Ammon's horn (tissue), 1 donor: ENCODE measurements at regions not wholly inside any gene's neighbourhood (a gene's known extent, or its start where the extent isn't known, plus 50 kb on each side); places are given as distances from the start of the nearest gene placed in this dataset.

Source experiments
- DNase-seq: peaks from one replicate; pipeline ENCODE4 v3.0.0-alpha.2; 2016; ENCODE audit warnings: low spot score

DNA sequence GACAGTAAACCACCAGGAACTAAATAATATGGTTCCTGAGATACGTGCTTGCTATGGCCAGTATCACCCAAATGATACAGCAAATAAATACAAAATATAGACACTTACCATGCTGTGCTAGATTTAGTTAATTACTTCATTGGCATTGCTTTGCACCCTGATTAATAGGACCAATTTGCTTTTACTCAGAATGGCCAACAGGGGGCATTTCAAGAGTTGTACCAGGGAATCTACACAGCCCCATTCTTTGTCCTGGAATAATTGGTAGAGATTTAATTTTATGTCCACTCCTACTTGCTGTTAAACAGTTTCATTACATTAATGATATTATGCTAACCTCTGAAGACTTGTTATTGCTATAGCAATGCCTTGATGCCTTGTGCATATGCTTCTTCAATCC lies 280.8 kb downstream of the RERGL start:
- DNase-seq: no peak

DNA sequence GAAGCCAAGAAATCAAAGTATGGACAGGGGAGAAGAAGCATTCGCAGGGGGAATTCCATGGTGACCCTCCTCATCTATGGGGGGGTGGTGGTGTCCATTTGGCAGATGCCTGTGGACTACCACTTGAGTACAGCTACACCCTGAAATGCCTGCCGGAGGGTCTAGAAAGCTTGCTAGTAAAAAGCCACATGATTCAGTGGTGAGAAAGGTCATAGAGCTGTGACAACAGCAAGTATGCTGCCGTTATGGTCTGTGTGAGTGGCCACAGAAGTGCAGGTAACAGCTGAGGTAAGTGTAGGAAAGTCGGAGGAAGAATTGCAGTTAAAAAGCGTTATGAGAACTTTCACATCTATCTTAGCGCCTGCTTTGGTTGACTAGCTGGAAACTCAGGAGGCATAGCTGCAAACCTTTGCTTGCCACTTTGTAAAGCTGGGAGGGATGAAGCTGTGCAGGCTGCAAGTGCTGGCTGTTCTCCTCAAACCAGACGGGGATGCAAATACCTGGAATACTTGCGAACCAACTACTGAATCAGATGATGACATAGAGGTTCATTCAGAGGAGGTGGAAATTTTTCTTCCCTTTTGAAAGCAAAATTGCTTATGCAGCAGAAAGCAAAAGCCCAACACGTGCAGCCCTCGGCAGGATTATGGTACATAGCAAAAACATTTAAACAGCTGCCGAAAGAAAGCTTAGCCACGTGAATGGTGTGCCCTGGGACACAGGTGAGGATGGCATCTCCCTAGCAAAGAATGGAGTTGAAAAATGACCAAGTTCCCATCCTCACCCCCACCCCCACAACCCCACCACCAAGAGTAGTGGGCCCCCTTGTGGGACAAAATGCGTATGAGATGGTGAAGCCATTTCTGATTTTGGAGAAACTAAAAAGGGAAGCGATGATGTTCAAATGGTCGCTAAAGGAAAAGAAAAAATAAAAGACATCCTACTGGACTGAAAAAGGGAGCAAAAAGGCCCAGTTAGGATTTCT lies 287.0 kb downstream of the RERGL start:
- DNase-seq: no peak

DNA sequence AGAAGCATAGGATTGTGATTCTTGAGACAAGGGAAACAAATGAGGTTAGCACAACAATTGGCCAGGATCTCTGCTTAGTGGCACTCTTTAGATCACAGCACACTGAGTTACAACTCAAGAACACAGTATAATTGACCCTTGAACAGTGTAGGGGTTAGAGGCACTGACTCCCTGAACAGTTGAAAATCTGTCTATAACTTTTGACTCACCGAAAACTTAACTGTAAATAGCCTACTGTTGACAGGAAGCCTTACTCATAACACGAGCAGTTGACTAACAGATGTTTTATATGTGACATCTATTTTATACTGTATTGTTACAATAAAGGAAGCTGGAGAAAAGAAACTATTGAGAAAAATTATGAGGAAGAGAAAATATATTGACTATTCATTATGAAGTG lies 296.1 kb downstream of the RERGL start:
- DNase-seq: no peak

DNA sequence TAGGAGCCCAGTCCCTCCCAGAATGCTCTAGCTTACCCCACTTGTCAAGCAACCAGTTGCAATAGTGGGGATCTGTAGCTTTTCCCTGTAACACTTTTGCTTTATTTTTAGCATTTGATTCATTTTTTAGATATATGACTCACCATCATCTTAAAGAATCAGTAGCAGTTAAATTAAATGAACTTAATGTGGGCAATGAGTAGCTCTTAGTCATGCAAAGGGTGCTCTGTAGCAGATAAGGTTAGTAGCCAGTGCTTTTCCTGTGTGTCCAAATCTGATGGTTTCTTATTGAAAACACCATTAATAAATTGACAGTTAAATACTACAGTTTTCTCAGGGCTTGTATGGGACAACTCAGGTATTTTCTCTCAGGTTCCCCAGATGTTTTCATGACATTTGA lies 311.8 kb downstream of the RERGL start:
- DNase-seq: no peak

DNA sequence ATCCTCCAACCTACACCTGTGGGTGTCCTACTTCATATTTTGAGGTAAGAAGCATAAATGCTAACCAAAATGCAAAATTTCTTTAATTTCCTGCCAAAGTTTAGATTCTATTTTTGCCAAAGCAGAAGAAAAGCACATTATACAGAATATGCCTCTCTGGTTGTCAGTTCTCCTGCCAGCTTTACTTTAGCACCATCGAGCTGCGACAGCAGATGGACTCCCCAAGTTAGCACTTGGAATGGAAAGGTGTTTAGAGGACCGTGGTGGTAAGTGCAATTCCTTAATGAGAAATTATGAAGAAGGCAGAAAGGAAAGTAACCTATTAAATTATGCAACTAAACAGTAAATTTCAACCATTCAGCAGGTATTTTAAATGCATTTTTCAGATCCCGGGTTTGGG lies 326.6 kb downstream of the RERGL start:
- DNase-seq: no peak

DNA sequence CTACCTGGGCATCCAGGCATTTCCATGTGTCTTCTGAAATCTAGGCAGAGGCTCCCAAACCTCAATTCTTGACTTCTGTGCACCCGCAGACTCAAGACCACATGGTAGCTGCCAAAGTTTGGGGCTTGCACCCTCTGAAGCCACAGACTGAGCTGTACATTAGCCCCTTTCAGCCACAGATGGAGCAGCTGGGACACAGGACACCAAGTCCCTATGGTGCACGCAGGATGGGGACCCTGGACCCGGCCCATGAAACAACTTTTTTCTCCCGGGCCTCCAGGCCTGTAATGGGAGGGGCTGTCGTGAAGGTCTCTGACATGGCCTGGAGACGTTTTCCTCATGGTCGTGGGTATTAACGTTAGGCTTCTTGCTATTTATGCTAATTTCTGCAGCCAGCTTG lies 330.0 kb downstream of the RERGL start:
- DNase-seq: no peak
